Activated CD8-positive, alpha-beta memory T cell treated with anti-CD3 and anti-CD28 coated beads for 36 hours (primary cell): ENCODE measurements at regions not wholly inside any gene's neighbourhood (a gene's known extent, or its start where the extent isn't known, plus 50 kb on each side); places are given as distances from the start of the nearest gene placed in this dataset.

Experiments
- CTCF ChIA-PET: fragments of 350-600 bp; sonication (Branson Sonifier 250); formaldehyde crosslinking; loops from one replicate; lab custom pipeline; 2021; ENCODE audit warnings: antibody characterized with exemption; lab: Charles Lee
- POLR2A ChIA-PET: fragments of 350-600 bp; sonication (Branson Sonifier 250); formaldehyde crosslinking; loops from one replicate; lab custom pipeline; 2021; ENCODE audit warnings: antibody characterized with exemption; lab: Charles Lee

GRCh38 chr4:119774840-119775239 is 146.2 kb upstream of the PDE5A start:
- CTCF ChIA-PET: no interaction called here

GRCh38 chr4:119765951-119766350 is 137.3 kb upstream of the PDE5A start:
- ChIA-PET CTCF (no interaction called here), POLR2A (no interaction called here)

More at GRCh38 chr4:119774840-119775239, 146.2 kb upstream of the PDE5A start:
- POLR2A ChIA-PET: no interaction called here

GRCh38 chr4:119765469-119765868 is 136.9 kb upstream of the PDE5A start:
- POLR2A ChIA-PET: no interaction called here

GRCh38 chr4:119763386-119763785 is 134.8 kb upstream of the PDE5A start:
- POLR2A ChIA-PET: no interaction called here
- CTCF ChIA-PET: no interaction called here

More at GRCh38 chr4:119765469-119765868, 136.9 kb upstream of the PDE5A start:
- CTCF ChIA-PET: no interaction called here

GRCh38 chr4:119755599-119755998 is 127.0 kb upstream of the PDE5A start:
- CTCF ChIA-PET: no interaction called here
- POLR2A ChIA-PET: no interaction called here

GRCh38 chr4:119752936-119753335 is 124.3 kb upstream of the PDE5A start:
- ChIA-PET POLR2A (no interaction called here), CTCF (no interaction called here)

GRCh38 chr4:119750771-119751170 is 122.2 kb upstream of the PDE5A start:
- POLR2A ChIA-PET: no interaction called here
- CTCF ChIA-PET: no interaction called here

GRCh38 chr4:119750048-119750447 is 121.4 kb upstream of the PDE5A start:
- ChIA-PET POLR2A (no interaction called here), CTCF (no interaction called here)

- POLR2A ChIA-PET: no interaction called here
- CTCF ChIA-PET: no interaction called here
Measured at GRCh38 chr4:119748853-119749252, 120.2 kb upstream of the PDE5A start.

GRCh38 chr4:119746951-119747350 is 118.3 kb upstream of the PDE5A start:
- POLR2A ChIA-PET: no interaction called here

GRCh38 chr4:119745351-119745750 is 116.7 kb upstream of the PDE5A start:
- ChIA-PET CTCF (no interaction called here), POLR2A (no interaction called here)

More at GRCh38 chr4:119746951-119747350, 118.3 kb upstream of the PDE5A start:
- CTCF ChIA-PET: no interaction called here

- ChIA-PET CTCF (no interaction called here), POLR2A (no interaction called here)
Measured at GRCh38 chr4:119744580-119744979, 116.0 kb upstream of the PDE5A start.

GRCh38 chr4:119743644-119744043 is 115.0 kb upstream of the PDE5A start:
- CTCF ChIA-PET: no interaction called here
- POLR2A ChIA-PET: no interaction called here

- POLR2A ChIA-PET: no interaction called here
- CTCF ChIA-PET: no interaction called here
Measured at GRCh38 chr4:119739796-119740195, 111.2 kb upstream of the PDE5A start.

- POLR2A ChIA-PET: no interaction called here
- CTCF ChIA-PET: no interaction called here
Measured at GRCh38 chr4:119738901-119739300, 110.3 kb upstream of the PDE5A start.

- ChIA-PET CTCF (no interaction called here), POLR2A (no interaction called here)
Measured at GRCh38 chr4:119736559-119736958, 108.0 kb upstream of the PDE5A start.

GRCh38 chr4:119735165-119735651 is 106.6 kb upstream of the PDE5A start:
- CTCF ChIA-PET: no interaction called here

GRCh38 chr4:119733431-119733830 is 104.8 kb upstream of the PDE5A start:
- ChIA-PET POLR2A (no interaction called here), CTCF (no interaction called here)

More at GRCh38 chr4:119735165-119735651, 106.6 kb upstream of the PDE5A start:
- POLR2A ChIA-PET: no interaction called here

GRCh38 chr4:119731778-119732177 is 103.2 kb upstream of the PDE5A start:
- POLR2A ChIA-PET: no interaction called here

GRCh38 chr4:119731146-119731742 is 102.6 kb upstream of the PDE5A start:
- CTCF ChIA-PET: no interaction called here
- POLR2A ChIA-PET: no interaction called here

More at GRCh38 chr4:119731778-119732177, 103.2 kb upstream of the PDE5A start:
- CTCF ChIA-PET: no interaction called here

GRCh38 chr4:119730671-119730950 is 102.0 kb upstream of the PDE5A start:
- POLR2A ChIA-PET: no interaction called here
- CTCF ChIA-PET: no interaction called here
